HG02763 (cell line): ENCODE measurements at regions not wholly inside any gene's neighbourhood (a gene's known extent, or its start where the extent isn't known, plus 50 kb on each side); places are given as distances from the start of the nearest gene placed in this dataset.
"Not testable (repeated sequence)": the region's sequence is repeated elsewhere in the genome, so short reads cannot be mapped to it uniquely, and the experiment has no call there.

Experiments
- ATAC-seq: cut with Tn5 transposase; IDR thresholded peaks from one replicate; pipeline ENCODE4 v1.9.1; 2021; ENCODE audit warnings: mild to moderate bottlenecking, moderate library complexity; ENCODE audit not compliant: unreplicated experiment

GRCh38 chr4:129248621-129249020 lies 152.7 kb downstream of the C4orf33 start:
- no peak for ATAC-seq

GRCh38 chr4:129254126-129254525 lies 158.2 kb downstream of the C4orf33 start:
- ATAC-seq, result no peak

GRCh38 chr4:129254526-129254925 lies 158.6 kb downstream of the C4orf33 start:
- no peak for ATAC-seq

- ATAC-seq, result no peak
These were observed 165.6 kb downstream of the C4orf33 start for GRCh38 chr4:129261584-129261983.

GRCh38 chr4:129264008-129264657 lies 168.2 kb downstream of the C4orf33 start:
- peak; percentile 96 for ATAC-seq

GRCh38 chr4:129278868-129279267 lies 182.9 kb downstream of the C4orf33 start:
- ATAC-seq, result no peak

- no peak for ATAC-seq
These were observed 186.3 kb downstream of the C4orf33 start for GRCh38 chr4:129282293-129282692.

- not testable (repeated sequence) for ATAC-seq
These were observed 196.2 kb downstream of the C4orf33 start for GRCh38 chr4:129292194-129292593.

GRCh38 chr4:129314781-129315180 lies 218.8 kb downstream of the C4orf33 start:
- ATAC-seq, result no peak

- no peak for ATAC-seq
These were observed 227.0 kb downstream of the C4orf33 start for GRCh38 chr4:129322920-129323319.

- no peak for ATAC-seq
These were observed 227.7 kb downstream of the C4orf33 start for GRCh38 chr4:129323658-129324057.

- no peak for ATAC-seq
These were observed 230.9 kb downstream of the C4orf33 start for GRCh38 chr4:129326571-129327460.

- no peak for ATAC-seq
These were observed 231.7 kb downstream of the C4orf33 start for GRCh38 chr4:129327637-129328036.

- no peak for ATAC-seq
These were observed 232.2 kb downstream of the C4orf33 start for GRCh38 chr4:129328162-129328561.

GRCh38 chr4:129334136-129334535 lies 238.2 kb downstream of the C4orf33 start:
- ATAC-seq, result no peak

GRCh38 chr4:129335276-129335675 lies 239.3 kb downstream of the C4orf33 start:
- no peak for ATAC-seq

- ATAC-seq, result no peak
These were observed 239.9 kb downstream of the C4orf33 start for GRCh38 chr4:129335818-129336217.

- ATAC-seq, result no peak
These were observed 240.7 kb downstream of the C4orf33 start for GRCh38 chr4:129336457-129337227.

- no peak for ATAC-seq
These were observed 241.3 kb downstream of the C4orf33 start for GRCh38 chr4:129337228-129337620.

- no peak for ATAC-seq
These were observed 247.0 kb downstream of the C4orf33 start for GRCh38 chr4:129342819-129343408.

- ATAC-seq, result no peak
These were observed 248.1 kb downstream of the C4orf33 start for GRCh38 chr4:129344058-129344457.
